ENCODE measurements at regions not wholly inside any gene's neighbourhood (a gene's known extent, or its start where the extent isn't known, plus 50 kb on each side); places are given as distances from the start of the nearest gene placed in this dataset.

- FAIRE-seq (no peak), DNase-seq (ENCODE audit: insufficient read length, low spot score) (no peak)
- TF ChIP-seq CTCF (IDR thresholded peaks at IDR 0.05; ENCODE audit: insufficient read depth, missing control alignments) = no peak
Measured at GRCh38 chr2:16824472-16824871, 158.8 kb upstream of the CYRIA start.

- DNase-seq (ENCODE audit: insufficient read length, low spot score) (no peak), FAIRE-seq (no peak)
- no peak for TF ChIP-seq CTCF (IDR thresholded peaks at IDR 0.05; ENCODE audit: insufficient read depth, missing control alignments)
Measured at GRCh38 chr2:16821692-16822091, 156.1 kb upstream of the CYRIA start.

GRCh38 chr2:16818203-16818556, 152.5 kb upstream of the CYRIA start:
- DNase-seq (ENCODE audit: insufficient read length, low spot score) (no peak), FAIRE-seq (no peak)
- TF ChIP-seq CTCF (IDR thresholded peaks at IDR 0.05; ENCODE audit: insufficient read depth, missing control alignments) = no peak

GRCh38 chr2:16817305-16818202, 151.9 kb upstream of the CYRIA start:
- FAIRE-seq (no peak), DNase-seq (ENCODE audit: insufficient read length, low spot score) (no peak)
- TF ChIP-seq CTCF (IDR thresholded peaks at IDR 0.05; ENCODE audit: insufficient read depth, missing control alignments) = no peak

- no peak for TF ChIP-seq CTCF (IDR thresholded peaks at IDR 0.05; ENCODE audit: insufficient read depth, missing control alignments)
- FAIRE-seq (no peak), DNase-seq (ENCODE audit: insufficient read length, low spot score) (no peak)
Measured at GRCh38 chr2:16816522-16816921, 150.9 kb upstream of the CYRIA start.

GRCh38 chr2:16816016-16816415, 150.4 kb upstream of the CYRIA start:
- no peak for DNase-seq (ENCODE audit: insufficient read length, low spot score)
- no peak for FAIRE-seq
- TF ChIP-seq CTCF (IDR thresholded peaks at IDR 0.05; ENCODE audit: insufficient read depth, missing control alignments) = no peak

- FAIRE-seq (peak; percentile 58), DNase-seq (ENCODE audit: insufficient read length, low spot score) (no peak)
- TF ChIP-seq CTCF (IDR thresholded peaks at IDR 0.05; ENCODE audit: insufficient read depth, missing control alignments) = no peak
Measured at GRCh38 chr2:16813593-16813992, 148.0 kb upstream of the CYRIA start.
